ENCODE measurements at regions not wholly inside any gene's neighbourhood (a gene's known extent, or its start where the extent isn't known, plus 50 kb on each side); places are given as distances from the start of the nearest gene placed in this dataset.

- TF ChIP-seq CTCF (IDR thresholded peaks at IDR 0.05; ENCODE audit: insufficient read depth, low read length, poor library complexity, severe bottlenecking) (no peak), EZH2phosphoT487 (conservative IDR thresholded peaks at IDR 0.05; ENCODE audit: low read length) (no peak)
Measured at GRCh38 chr4:22969287-22969896, 276.7 kb downstream of the GBA3 start.

All from SU-DHL-6 (cell line).